ENCODE measurements at regions not wholly inside any gene's neighbourhood (a gene's known extent, or its start where the extent isn't known, plus 50 kb on each side); places are given as distances from the start of the nearest gene placed in this dataset.
"Not testable (repeated sequence)": the region's sequence is repeated elsewhere in the genome, so short reads cannot be mapped to it uniquely, and the experiment has no call there.

DNA sequence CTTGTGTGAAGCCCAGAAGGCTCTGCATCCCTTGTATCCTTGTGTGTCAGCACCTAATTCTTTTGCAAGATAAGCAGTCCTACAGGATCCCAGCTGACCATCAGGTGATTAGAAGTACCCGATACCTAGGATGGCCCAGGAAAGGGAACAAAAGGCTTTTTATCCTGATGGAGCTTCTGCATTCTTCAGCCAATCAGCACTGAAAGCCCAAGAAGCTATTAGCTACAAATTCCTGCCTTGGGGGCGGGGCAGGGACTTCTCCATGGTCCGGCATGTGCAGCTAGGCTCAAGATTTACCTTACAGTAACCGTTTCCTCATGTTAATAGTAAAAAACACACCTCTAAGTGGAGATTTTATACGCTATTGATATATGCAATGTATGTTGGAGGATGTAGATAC lies 264.6 kb upstream of the THUMPD2 start:
- no peak for DNase-seq (ENCODE audit: low read depth)

DNA sequence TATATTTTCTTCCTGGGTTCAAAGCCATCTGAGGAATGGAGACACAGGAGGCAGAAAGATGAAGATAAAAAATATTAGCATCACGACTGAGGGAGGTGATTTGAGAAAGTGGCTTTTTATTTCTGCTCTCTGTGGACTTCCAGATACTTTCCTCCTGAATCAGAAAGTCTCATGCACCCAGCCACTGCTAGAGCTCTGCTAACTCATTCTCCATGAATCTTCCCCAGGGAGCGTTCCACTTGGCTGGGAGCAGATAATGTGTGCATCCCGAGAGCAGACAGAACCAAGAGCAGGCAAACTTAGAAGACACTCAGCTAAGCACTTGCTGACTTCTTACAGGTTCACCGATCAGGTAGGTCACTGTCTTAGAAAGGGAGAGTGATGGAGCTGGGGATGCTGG lies 264.1 kb upstream of the THUMPD2 start:
- DNase-seq (ENCODE audit: low read depth): no peak

DNA sequence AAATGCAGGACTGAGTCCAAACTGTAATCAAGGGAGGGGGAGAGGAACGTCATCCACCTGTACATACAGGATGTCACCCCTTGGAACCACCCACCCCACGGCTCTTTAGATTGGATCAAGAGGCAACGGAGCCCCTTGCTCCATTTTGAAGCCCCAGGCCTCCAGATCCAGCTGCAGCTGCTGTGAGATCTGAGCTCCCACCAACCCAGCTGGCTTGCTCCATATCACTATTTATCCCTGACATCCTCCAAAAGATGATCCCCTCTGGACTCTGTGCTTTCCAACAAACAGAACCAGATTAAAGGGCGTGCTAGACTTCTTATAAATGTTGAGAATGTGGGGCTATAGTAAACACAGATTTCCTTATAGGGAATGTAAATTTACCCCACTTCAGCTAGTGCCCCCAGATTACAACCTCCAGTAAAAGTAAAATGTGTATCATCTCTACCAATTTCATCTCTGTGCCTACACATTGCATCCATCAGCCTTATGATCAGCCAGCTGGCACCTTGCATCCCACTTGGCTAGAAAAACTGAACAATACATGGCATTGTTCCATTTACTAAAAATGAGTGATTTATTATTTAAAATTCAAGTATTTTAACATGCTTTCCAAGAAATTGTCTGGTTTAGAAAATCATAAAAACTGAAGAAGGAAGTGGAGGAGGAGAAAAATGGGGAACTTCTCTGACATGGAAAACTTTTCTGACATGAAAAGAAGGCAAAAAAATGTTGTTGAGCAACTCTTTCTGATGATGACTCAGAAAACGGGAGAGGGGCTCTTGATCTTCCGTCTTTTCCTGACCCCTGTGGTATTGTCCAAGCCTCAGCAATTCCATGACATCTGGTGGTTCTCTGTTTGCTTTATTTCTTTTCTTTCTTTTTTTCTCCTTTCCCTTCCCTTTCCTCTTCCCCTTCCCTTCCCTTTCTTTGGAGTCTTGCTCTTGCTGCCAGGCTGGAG lies 262.6 kb upstream of the THUMPD2 start:
- peak; percentile 28 for DNase-seq (ENCODE audit: low read depth)

DNA sequence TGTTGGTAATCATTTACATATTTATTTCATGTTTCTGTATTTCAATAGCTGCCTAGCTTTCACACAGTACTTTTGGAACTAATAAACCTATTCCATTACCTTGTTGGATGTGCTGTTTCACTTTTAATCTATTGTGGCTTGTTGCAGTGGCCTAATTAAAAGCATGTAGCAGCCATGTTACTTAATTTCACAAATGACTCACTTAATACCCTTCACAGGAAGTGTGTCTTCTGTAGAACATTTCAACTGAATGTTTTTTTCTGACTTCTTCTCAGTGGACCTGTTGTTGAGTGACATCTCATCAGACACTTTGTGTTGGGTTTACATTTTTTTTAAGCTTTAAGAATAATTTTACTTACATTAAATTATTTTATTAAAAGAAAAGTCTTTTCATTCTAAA lies 260.5 kb upstream of the THUMPD2 start:
- DNase-seq (ENCODE audit: low read depth): no peak

DNA sequence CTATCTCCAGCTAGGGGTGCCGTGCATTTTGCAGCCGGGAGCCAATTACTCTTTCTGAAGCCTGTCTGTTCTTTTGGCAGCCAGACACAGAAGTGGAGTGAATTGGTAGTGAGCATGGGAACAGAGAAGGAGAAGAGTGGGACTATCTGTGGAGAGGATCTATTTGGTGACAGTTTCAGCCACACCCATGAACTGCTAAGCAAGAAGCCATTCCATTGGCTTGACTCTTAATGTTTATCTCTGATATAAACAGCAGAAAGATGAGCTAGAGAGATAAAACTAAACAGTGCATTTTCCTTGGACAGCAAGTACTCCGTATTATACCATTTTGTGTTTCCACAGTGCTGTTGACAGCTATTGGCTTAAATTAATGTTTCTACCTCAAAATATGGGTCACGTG lies 259.6 kb upstream of the THUMPD2 start:
- no peak for DNase-seq (ENCODE audit: low read depth)

DNA sequence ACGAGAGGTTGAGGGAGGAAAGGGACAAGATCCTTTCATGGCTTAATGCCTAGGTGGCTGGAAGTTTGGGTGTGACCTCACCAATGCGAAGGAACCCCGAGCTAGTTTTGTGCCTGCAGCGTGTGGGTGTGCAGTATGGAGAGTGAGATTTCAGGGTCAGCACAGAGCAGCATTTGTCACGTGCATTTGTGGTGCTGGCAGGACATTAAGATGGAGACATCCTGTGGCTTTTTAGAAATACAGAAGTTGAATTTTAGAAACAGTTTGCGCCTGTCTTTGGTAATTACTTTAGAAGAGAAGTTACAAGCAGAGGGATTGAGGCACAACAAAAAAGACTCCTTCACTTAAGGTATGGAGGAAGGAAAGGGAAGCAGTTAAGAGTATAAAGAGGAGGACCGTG lies 258.2 kb upstream of the THUMPD2 start:
- no peak for DNase-seq (ENCODE audit: low read depth)

DNA sequence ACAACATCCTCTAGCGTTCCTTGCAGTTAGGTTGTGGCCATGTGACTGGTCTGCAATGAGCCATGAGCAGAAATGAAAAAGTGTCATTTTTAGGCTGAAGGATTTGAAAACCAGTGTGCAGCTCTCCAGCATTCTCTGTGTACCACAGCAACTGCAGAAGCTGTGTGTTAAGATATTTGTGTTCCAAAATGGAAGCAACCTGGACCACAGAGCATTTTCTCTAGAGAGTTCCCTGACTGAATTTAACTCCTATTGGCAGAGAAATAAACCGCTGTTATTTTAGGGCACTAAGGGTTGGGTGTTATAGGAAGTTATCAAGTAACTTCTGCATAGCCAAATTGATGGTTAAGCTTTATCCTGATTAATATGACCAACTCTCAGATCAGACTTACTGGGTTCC lies 257.2 kb upstream of the THUMPD2 start:
- DNase-seq (ENCODE audit: low read depth): no peak

DNA sequence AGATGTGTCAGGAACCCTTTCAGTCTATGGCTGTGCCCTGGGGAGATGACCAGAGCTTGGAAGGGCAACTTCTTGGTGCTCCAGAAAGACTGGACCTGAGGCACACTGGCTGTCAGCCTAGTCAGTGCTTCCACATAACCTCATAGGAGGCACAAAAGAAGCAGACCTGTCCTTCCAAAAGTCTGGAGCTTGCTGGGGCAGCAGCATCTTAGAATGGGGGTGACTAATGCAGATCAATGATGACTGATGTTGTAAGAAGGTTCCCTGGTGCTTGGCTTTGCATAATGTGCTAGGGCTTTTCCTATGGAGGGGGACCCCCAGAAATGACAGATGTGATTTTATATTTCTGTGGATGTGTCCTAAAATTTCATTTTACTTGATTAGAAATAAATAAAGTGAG lies 255.7 kb upstream of the THUMPD2 start:
- DNase-seq (ENCODE audit: low read depth): no peak

DNA sequence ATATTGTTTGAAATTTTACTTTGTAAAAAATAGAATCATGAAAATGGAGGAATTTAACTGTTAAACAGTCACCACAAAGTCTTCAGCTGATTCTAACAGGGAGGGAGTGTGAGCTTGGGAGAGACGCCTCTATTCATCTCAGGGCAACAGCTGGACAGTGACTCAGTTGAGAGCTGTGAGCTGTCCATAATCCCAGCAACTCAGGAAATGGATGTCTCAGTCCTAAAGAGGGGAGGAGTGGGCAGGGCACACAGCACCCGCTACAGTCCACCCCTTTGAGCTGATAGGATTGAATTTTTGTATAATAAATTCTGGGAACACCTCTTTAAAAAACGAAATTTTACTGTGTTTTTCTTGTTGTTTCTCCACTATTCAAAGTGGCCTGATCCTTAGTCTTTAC lies 255.1 kb upstream of the THUMPD2 start:
- no peak for DNase-seq (ENCODE audit: low read depth)

DNA sequence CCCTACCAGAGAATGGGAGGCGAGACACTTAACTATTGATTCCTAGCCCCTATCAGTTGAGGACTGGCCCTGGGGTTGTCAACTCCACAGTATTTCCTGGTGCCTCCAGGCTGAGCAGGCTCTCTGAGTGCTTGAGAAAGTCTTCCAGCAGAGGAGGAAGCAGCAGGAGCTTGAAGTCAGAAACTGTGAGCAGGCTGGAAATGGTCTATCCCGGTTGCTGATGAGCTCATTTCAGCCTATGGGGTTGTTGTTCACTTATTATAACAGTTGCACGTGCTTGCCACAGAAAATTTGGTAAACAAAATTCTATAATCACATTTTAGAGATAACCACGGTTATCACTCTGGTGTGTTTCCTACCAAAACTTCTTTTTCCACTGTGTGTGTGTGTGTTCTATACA lies 254.7 kb upstream of the THUMPD2 start:
- no peak for DNase-seq (ENCODE audit: low read depth)

DNA sequence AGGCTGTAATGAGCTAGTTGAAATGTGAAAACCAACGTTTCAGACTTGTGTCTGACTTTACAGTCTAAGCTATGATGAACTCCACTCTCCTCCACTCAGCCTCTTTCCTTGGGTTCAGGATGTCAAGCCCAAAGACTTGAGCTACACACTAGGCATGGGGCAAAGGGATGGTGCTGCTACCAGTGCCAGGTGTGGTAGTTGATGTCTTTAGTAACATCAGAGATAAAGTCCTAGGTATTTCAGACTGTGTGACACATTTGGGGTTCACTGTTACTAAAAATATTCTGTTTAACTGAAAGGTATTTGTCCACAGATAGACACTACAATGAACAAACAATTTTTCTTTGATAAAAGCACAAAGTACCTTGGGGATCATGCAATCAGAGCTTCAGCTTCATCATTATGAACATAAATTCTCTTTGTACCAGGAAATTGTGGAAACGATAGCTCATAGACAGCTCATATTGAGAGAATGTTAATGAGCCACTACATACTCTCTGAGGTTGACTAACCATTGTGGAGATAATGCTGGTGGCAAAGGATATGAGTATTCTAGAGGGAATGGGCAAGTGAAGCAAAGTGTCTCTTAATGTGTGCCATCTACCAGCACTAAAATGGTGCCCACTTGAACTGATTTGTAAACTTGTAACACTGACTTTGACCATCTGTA lies 253.7 kb upstream of the THUMPD2 start:
- no peak for DNase-seq (ENCODE audit: low read depth)

DNA sequence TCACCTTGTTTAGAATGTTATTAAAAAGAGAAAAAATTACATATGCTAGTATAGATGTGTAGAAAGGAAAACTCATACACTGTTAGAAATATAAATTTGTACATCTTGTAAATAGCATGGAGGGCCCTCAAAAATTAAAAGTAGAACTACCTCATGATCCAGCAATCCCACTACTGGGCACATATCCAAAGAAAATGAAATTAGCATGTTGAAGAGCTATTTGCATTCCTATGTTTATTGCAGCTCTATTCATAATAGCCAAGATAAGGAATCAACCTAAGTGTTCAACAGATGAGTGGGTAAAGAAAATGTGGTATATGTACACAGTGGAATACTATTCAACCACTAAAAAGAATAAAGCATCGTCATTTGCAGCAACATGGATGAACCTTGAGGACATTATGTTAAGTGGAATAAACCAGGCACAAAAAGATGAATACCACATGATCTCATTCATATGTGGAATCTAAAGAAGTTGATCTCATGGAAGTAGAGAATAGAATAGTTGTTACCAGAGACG lies 251.5 kb upstream of the THUMPD2 start:
- DNase-seq (ENCODE audit: low read depth): no peak

DNA sequence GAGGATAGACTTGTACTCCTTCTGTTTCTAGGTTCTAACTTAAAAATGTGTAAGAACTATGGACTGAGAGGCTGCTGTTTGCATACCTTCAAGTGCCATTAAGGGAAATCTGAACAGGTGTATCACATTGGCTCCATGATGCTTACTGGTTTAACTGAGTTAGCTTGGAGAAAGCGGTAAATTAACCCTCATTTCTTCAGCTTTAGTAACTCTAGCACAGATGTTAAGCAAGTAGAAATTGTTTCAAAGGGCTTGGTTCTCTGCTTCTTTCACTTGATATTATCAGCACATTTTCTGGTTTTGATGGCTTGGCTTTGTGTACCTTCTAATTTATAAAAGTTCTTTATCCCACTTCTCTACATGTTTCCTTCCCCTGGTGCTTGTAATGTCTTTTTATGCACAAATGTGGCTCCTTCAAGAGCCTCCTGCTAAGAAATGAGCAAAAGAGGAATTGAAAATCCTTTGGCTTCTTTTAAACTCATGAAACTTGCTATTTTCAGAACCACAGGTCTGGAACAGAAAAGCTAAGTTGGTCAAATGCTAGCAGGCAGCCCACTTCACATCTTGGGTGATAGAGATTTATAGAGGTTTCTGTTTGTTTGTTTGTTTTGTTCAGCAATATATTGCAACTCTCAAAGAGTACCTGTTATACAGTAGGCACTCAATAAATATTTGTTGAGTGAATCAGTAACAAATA lies 249.9 kb upstream of the THUMPD2 start:
- DNase-seq (ENCODE audit: low read depth): no peak

DNA sequence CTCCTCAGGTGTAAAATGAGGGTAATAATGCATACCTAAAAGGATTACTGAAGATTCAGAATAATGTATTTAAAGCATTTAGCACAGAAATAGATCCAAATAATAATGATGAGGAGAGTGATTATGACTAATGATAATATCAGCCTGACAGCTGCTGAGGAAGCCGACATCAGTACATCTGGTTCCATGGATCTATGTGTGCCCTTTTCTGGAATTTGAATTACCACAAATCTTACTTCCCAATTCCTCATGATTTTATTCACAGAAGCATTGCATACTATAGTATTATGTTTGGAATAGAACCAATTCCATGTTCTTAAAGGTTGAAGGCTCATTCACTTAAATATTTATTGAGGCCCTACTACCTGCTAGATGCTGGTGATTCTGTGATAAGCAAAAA lies 248.9 kb upstream of the THUMPD2 start:
- no peak for DNase-seq (ENCODE audit: low read depth)

DNA sequence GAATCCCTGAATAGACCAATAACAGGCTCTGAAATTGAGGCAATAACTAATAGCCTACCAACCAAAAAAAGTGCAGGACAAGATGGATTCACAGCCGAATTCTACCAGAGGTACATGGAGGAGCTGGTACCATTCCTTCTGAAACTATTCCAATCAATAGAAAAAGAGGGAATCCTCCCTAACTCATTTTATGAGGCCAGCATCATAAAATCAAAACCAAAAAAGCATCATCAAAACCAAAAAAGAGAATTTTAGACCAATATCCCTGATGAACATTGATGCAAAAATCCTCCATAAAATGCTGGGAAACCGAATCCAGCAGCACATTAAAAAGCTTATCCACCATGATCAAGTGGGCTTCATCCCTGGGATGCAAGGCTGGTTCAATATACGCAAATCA lies 246.2 kb upstream of the THUMPD2 start:
- not testable (repeated sequence) for DNase-seq (ENCODE audit: low read depth)

DNA sequence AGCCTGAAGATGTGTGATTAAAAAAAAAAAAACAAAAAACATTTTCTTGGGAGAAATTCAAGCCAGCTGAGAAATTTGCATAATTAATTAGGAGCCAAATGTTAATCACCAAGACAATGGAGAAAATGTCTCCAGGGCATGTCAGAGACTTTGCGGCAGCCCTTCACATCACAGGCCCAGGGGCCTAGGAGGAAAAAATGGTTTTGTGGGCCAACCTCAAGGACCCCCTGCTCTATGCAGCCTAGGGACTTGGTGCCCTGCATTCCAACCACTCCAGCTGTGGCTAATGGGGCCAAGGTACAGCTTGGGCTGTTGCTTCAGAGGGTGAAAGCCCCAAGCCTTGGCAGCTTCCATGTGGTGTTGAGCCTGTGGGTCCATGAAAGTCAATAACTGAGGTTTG lies 241.9 kb upstream of the THUMPD2 start:
- no peak for DNase-seq (ENCODE audit: low read depth)

DNA sequence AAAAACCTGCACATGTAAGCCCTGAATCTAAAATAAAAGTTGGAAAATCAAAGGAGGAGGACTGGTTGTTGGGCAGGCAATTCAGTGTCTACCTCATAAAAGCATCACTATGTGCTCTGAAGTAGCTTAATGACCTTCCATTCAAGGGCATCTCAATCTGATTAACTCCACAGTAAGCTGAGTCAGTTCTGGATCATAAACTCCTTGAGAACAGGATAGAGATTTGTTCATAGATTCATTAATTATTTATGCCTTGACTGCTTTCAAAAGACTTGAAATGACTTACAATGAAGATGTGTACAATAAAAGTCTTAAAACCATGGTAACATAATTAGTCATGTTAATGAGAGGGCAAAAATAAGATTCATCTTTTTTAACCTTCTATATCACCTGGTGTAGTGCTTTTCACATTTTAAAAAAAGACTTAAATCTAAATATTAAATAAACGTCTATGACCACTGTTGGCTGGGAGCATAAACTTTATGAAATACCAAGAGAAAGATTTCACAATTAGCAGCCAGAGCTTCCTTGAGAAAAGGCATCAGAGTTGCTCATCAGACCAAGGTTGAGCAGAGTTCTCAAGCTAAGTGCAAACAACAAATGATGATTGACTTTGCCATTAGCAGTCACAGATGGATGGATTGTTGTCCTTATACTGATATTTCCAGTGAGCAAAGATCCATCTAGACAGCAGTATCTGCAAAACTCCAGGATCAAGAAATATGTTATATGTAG lies 237.3 kb upstream of the THUMPD2 start:
- no peak for DNase-seq (ENCODE audit: low read depth)

DNA sequence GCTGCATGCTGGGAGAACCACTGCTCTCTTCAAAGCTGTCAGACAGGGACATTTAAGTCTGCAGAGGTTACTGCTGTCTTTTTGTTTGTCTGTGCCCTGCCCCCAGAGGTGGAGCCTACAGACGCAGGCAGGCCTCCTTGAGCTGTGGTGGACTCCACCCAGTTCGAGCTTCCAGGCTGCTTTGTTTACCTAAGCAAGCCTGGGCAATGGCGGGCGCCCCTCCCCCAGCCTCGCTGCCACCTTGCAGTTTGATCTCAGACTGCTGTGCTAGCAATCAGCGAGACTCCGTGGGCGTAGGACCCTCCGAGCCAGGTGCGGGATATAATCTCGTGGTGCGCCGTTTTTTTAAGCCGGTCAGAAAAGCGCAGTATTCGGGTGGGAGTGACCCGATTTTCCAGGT lies 234.9 kb upstream of the THUMPD2 start:
- DNase-seq (ENCODE audit: low read depth): not testable (repeated sequence)

DNA sequence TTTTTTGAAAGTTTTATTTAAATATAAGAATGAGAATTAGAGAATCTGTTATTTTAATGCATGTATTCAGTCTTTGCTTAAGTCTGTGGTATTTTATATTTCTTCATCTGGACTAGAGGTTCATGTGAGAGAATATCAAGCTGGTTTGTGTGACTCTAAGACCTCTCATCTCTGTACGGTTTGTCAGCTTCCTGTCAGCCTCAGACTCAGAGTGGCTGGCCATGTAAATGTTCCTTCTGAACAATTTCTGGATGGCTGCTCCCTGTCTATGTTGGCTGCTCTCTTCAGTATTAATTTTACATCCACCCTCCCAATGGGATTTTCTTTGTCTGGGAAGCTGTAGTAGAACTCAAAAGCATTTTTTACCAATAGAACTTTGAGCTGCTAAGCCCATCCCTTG lies 225.3 kb upstream of the THUMPD2 start:
- no peak for DNase-seq (ENCODE audit: low read depth)

DNA sequence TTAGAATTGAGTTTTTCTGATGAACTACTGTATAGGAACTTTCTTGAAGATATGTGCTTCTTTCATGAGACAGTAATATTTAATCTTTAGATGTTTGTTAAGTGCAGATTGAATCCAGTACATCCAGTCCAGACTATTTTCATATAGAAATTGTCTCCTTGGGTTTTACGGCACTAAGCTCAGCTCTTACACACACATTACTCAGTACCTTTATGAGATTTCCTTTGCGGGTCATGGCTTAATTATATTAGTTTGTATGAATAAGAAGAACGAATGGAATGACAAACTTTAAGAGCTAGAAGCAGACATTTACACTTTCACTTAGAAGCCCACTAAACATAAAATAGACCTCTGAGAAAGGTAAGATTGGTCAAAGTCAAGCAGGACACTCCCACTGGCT lies 223.3 kb upstream of the THUMPD2 start:
- no peak for DNase-seq (ENCODE audit: low read depth)

DNA sequence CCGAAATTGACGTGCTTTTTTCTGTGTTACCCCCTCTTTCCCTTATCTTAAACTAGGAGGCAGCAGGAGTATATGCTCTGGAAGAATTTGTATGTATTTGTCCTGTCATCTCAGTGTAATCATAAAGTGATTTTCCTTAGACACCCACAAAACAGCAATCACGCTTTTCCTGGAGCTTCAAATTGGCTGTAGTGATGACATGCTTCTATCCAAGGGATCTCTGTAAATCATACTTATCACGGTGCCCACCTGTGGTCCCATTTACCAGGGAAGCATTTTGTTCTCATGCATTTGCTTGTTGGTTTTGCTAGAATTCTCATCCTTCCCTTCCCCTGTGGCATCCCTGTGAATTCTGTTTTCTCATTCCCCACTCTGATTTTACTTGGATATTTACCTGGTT lies 220.8 kb upstream of the THUMPD2 start:
- no peak for DNase-seq (ENCODE audit: low read depth)

DNA sequence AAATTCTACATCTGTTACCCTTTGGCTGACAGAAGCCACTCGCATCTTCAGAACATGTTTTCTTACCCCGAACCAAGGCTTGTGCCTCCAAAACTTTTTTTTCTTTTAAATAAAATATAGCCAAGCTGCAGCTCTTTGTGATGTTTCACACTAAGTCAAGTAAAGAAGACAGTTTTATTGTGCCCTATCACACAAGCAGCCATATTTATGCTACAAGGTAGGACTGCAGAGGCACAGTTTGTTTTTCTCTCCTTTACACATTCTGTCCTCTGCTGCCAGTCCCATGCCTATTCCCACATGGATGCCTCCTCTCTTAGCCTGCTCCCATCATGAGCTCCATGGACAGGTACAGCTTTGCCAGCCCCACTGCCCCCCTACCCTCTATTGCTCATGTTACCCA lies 219.6 kb upstream of the THUMPD2 start:
- DNase-seq (ENCODE audit: low read depth): no peak
